Central memory CD4-positive, alpha-beta T cell (primary cell): ENCODE measurements at regions not wholly inside any gene's neighbourhood (a gene's known extent, or its start where the extent isn't known, plus 50 kb on each side); places are given as distances from the start of the nearest gene placed in this dataset.
"Not testable (repeated sequence)": the region's sequence is repeated elsewhere in the genome, so short reads cannot be mapped to it uniquely, and the experiment has no call there.

Experiments used
- DNase-seq: peaks from one replicate; pipeline ENCODE4 v3.0.0; 2022

- DNase-seq = not testable (repeated sequence)
Observed at GRCh38 chr16:80243303-80243702, 297.5 kb upstream of the DYNLRB2 start.

DNA sequence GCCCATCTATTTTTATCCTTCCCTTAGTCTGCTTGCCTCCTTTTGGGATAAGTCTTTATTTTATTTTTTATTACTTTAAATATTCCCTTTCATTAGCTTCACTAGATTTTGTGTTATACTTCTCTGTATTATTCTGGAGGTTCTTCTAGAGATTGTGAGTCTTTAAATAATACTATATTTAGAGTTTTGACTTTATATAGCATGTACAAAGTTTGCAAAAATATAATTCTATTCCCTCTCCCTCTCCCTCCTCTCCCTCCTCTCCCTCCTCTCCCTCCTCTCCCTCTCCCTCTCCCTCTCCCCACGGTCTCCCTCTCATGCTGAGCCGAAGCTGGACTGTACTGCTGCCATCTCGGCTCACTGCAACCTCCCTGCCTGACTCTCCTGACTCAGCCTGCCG lies 298.5 kb upstream of the DYNLRB2 start:
- not testable (repeated sequence) for DNase-seq

DNA sequence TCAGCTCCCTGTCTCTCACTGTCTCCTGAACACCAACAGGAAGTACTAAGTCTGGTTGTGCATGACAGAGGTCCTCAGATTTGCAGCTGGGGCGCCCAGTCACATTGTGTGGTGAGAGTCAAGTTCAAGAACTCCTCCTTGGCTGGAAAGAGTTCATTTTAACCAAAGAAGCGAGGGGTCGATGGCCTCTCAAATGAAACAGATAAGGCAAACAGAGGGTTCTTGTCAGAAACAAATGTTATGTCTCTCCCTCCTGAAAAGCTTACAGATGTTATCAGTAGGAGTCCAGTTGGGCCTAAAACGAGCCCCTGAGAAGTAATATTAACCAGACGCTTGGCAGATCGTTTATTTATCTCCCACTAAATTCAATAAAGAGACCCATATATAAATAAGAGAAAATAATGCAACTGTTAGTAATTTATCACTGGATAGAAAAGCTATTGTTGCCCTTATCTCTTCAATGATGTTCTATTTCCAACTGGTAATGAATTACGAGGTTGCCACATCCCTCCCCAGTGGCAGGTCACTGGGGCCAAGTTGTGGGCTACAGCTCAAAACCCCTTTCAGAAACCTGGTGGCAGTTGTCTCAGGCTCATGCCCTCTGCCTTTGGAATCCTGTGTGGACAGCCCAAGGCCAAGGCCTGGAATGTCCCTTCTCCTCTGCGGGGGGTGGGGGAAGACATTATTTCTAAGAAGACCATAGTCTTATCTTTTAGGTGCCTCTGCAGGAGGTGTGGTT lies 307.5 kb upstream of the DYNLRB2 start:
- DNase-seq = no peak

DNA sequence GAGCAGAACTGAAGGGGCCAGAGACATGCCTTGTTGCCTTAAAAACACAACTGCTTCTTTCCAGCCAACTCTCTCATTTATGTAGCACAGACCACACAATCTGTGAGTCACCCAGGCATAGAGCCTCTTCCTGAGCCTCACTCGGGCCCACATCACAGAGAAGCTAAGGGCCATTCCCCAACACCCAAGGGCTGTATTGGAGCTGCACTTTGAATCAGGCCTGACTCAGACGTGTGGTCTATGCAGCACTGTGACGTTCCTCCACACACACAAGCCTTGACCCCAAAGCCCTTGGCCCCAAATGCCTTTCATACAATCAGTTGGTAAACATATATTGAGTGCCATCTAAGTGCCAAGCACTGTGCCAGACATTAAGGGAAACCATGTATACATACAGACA lies 308.9 kb upstream of the DYNLRB2 start:
- no peak for DNase-seq

GRCh38 chr16:80231121-80231520 lies 309.7 kb upstream of the DYNLRB2 start:
- no peak for DNase-seq

DNA sequence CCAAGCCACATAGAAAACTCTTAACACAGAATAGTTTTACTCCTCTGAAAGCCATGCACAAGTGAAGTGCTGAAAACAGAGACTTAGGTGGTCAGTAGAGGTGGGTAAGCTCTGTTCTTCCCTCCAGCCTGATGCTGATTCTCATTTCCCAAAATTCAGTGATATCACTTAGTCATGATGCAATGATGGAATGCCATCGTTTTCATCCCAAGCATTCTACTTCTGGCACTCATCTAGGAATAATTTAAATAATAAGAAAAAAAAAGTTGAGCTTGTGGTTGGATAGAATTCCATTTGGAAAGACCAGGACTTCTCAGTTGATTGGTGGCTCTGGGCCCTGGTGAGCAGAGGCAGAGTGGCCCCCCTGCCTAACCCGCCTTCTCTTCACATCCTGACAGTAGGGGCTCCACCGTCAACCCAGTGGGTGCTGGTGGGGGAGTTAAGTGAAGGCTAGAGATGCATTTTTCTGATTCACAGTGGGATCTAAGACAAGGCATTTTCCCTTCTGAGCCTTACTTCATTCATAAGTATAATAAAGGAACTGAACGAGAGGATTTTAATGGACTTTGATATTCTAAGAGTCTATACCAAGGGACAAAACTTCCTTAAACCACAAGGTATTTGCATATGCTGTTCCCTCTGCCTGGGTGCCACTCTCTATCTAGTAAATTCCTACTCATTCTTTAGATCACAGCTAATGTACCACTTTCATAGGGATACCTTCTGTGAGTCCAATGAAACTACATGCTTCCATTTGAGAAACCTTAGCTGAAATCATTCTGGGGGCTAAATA lies 310.3 kb upstream of the DYNLRB2 start:
- DNase-seq = no peak

DNA sequence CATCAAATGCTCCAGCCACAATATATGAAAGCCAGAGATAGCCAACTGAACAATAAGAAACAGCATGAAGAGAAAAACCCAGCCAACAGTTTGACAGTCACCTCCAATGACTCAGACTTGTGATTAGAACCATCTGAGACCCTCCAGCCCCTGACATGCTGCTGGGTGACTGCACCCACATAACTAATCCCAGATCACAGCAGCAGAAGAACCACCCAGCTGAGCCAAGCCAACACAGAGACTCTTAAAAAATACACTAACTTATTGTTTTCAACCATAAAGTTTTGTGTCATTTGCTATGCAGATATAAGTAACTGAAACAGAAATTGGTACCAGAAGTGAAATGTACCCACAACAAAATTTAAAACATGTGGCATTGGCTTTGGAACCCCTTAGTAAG lies 314.3 kb upstream of the DYNLRB2 start:
- no peak for DNase-seq

- DNase-seq = no peak
Observed at GRCh38 chr16:80210787-80211186, 330.0 kb upstream of the DYNLRB2 start.

GRCh38 chr16:80208743-80209142 lies 332.1 kb upstream of the DYNLRB2 start:
- DNase-seq = no peak

DNA sequence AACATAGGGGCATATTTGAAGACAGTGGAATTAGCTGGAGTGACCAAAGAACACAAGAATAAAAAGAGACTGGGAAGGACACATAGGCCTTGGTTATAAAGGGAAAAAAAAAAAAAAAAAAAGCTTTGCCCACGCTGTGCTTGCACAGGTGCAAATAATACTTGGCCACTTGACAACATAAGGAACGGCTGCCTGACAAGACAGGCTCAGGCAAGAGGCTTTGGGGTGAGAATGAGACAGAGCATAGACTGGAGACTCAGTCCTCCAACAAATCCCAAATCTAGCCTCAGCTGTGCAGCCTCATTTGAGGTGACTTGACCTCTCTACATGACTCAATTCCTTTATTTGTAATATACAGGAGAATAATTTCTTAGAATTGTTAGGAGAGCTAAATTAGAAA lies 332.8 kb upstream of the DYNLRB2 start:
- no peak for DNase-seq

- no peak for DNase-seq
Observed at GRCh38 chr16:80203821-80204220, 337.0 kb upstream of the DYNLRB2 start.

DNA sequence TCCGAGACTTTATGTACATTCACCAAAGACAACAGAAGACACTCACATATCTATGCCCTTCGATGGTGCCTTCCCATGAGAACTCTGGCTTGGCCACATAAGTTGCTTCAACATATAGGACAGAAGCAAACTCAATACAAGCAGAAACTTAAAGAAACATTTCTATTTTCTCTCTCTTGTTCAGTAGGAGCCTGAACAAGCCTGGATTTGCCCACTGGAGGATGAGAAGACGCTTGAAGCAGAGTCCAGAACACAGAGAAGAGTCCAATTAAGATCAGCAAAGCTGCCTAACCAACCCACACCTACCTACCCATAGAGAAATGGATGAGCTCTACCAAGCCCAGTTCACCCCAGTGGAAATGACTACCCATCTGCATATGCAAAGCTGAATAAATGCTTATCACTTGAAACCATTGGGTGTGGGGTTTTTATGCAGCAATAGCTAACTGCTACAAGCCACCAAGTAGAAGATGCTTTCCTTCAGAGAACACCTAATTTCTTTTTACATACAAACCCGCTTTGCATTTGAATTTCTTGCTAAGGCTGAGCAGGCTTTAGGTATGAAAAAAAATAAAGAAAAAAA lies 337.9 kb upstream of the DYNLRB2 start:
- DNase-seq = no peak

DNA sequence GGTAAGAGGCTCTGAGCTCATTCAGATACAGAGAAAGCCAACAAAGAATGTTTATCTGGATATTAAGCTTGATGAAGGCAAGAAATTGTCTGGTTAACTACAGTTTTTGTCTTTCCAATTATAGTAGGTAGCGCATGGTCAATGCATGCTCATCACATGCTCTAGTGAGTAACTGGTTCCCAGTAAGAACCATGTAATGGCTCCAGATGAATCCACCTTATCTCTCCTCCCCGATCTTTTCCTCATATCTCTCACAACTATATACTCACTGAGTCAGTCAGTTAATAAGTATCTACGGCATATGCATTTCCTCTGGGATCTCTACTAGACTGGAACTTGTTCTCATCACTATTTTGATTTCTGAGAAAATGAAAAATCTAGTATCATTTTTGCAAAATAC lies 340.7 kb upstream of the DYNLRB2 start:
- no peak for DNase-seq

- no peak for DNase-seq
Observed at GRCh38 chr16:80199614-80200013, 341.2 kb upstream of the DYNLRB2 start.

DNA sequence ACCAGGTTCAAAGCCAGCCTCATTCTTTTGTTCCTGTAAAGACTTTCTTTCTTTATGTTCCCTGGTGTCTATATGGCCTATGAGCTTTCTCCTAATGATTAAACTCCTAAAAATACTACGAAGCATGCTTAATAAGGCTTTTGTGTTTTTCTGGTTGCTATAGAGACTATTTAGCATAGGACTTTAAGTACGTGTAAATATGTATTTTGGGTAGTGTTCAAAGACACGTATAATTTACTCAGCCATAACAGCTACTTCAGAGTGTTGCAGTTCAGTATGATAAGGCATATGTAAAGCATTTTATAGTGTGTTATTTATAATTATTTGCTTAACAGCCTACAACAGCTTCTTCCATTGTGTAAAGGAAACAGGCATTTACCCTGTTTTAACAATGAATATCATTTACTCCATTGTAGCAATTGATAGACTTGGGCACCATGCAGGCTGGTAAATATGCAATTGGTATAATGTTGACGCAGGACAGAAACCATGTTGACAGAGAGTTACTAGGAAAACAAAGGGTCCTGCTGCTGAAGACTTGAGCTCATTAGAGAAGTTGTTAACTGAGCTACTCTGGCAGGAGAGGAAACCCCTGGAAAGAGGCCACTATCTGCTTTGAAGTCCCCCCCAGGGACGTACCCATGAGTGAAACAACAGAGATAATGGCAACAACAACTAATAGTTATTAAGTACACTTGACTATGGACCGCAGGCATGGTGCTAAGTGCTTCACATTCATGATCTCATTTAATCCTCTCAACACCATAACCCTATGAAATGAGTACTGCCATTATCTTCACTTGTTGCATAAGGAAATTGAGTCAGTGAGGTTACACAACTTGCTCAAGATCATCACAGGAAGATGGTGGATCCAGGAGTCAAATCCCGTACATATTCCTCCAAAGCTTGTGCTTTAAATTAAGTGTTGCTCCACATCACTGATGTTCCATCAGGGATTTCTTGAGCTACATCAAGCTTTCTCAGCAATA lies 342.2 kb upstream of the DYNLRB2 start:
- DNase-seq = no peak

DNA sequence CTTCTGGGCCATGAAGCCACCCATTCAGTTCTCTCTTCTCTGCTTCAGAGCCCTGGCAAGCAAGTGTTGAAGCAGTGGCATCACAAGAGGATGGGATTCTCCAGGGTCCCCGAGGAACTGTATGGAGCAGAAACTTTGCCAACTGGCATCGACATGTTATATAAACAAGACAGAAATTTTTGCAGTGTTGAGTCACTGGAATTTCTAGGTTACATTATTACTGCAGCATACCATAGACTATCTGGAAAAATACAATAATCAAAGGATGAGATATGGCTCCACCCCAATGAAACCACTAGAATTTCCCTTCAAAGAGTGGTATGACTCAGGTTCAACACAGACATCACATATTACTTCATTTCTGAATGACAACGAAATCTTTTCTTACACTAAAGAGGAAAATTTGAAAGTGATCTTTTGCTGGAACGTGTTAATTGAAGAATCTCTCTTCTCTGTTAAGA lies 343.0 kb upstream of the DYNLRB2 start:
- DNase-seq = no peak

GRCh38 chr16:80191928-80192327 lies 348.9 kb upstream of the DYNLRB2 start:
- no peak for DNase-seq

GRCh38 chr16:80189476-80190175 lies 351.2 kb upstream of the DYNLRB2 start:
- no peak for DNase-seq

GRCh38 chr16:80176114-80176513 lies 364.7 kb upstream of the DYNLRB2 start:
- no peak for DNase-seq

DNA sequence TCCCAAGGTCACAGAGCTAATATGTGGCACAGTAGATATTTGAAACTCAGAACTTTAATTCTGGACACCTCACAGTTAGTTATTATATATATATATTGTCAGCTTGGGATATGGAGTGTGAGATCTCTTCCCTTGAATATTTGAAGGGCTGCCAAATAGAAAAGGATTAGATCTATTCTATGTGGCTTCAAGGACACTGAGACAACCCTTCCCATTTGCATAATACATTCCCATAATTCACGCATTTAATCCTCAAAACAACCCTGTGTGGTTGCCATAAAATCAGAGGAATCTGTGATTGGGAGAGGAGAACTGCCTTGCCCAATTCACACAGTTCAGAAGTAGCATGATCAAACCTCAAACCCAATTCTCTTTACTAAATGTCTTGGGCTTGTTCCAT lies 365.8 kb upstream of the DYNLRB2 start:
- no peak for DNase-seq

DNA sequence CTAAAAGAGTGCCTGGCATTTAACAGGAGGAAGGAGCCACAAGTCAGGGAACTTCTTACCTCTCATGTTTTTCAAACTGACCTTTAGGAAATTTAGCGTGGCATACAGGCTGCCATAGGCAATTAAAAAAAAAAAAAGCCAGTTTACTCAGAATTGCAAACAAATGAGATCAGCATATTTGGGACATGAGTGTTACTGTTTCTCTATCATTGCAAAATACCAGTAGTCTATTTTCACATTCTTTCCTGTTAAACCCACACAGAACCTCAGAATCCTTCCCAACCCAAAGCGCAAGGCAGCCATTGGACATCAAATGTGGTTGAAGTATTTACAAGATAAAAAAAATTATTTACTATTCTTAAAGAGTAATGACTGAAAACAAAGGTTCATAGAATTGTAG lies 366.4 kb upstream of the DYNLRB2 start:
- DNase-seq = no peak

GRCh38 chr16:80171746-80172145 lies 369.0 kb upstream of the DYNLRB2 start:
- DNase-seq = no peak
